Stimulated activated CD8-positive, alpha-beta memory T cell treated with anti-CD3 and anti-CD28 coated beads, Interleukin-4, amount 100 ng/mL, for 1 hour (primary cell): ENCODE measurements at regions not wholly inside any gene's neighbourhood (a gene's known extent, or its start where the extent isn't known, plus 50 kb on each side); places are given as distances from the start of the nearest gene placed in this dataset.
"Not testable (repeated sequence)": the region's sequence is repeated elsewhere in the genome, so short reads cannot be mapped to it uniquely, and the experiment has no call there.

Experiments used
- DNase-seq, 2 donors: peaks; one replicate each; pipeline ENCODE4 v3.0.0-alpha.2; 2020; ENCODE audit warnings: low read depth in 2 of 2, low spot score in 1 of 2

DNA sequence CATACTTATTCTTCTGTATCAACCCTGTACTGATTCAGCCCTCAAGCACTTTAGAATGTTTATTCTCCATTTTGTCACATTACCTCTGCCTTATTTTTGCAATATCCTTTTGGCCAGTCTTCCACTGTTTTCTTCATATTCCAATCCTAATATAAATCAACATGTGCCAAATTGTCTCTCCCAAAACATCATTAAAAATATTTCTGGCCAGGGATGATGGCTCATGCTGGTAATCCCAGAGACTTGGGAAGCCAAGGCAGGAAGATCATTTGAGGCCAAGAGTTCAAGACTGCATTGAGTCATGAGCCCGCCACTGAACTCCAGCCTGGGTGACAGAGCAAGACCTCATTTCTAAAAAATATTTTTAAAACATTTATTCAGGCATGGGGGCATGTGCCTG, 641.4 kb upstream of the CBLB start:
- no peak for DNase-seq

DNA sequence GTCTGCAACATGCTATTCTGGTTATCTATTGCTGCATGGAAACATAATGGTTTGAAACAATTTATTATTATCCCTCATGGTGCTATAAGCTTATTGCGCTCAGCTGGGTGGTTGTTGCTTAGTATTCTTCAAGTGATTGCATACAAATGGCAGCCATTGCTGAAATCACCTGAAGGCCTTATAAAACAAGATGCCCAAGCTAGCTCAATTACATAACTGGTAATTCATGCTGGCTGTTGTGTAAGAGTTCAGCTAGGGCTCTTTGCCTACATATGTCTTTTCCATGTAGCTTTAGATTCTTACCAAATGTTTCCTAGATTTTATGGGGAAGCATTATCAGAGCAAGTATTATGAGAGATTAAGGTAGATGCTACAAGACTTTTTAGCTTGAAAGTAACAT, 644.0 kb upstream of the CBLB start:
- no peak for DNase-seq

DNA sequence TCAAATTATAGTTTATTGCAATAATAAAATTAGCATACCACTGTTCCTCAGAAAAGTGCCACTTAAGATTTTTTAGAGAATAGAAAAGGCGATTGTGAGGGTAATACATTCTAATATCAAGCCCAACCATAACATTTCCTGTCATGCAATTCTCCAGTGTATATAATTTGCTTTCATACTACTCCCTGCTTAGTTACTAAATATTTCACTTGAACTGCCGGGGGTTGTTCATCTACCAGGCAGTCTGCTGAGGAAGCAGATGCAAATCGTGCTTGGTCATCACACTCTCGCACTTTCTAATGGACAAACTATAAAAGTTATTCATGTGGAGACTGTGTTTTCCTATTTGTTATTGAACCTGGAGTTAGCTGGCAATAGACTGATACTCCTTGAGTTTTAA, 645.6 kb upstream of the CBLB start:
- no peak for DNase-seq

DNA sequence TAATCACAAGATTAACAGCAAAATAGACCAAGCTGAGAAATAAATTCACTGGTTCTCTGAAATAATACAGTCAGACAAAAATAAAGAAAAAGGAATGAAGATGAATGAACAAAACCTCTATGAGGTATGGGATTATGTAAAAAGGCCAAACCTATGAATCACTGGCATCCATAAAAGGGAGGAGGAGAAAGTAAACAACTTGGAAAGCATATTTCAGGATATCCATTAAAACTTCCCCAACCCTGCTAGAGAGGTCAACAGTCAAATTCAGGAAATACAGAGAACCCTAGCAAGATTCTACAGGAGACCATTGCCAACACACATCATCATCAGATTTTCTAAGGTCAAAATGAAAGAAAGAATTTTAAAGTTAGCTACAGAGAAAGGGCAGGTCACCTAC, 649.7 kb upstream of the CBLB start:
- DNase-seq: no peak

DNA sequence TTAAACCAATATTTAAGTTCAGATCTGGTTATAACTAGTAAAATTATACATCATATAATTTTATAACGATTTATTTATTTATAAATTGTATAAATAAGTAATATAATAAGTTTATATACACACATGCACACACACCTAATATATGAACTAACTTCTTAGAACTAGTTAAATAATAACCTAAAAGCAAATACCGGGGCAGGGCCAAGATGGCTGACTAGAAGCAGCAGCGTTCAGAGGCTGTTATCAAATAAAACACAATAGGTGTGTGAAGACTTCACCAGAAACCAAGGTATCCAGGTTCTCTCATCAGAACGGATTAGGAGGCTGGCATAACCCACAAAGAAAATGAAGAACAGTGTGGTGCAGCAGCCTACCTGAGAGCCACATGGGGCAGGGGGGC, 653.6 kb upstream of the CBLB start:
- DNase-seq: no peak

DNA sequence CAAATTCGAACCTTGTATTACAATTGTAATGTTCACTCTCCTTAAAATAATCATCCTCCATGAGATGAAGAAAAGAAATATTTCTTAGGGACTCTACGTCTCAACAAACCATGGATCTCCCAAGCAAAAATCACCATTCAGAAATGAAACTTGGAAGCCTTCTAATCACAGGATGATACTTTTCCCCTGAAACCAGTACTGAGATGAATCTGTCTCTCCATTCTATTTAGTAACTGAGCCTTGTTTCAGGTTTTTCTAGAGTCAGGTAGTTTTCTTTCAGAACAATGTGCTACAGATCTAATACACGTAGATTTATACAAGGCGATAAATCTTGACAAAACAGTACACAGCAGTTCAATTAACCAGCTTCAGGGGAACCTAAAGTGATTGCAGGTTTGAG, 660.1 kb upstream of the CBLB start:
- no peak for DNase-seq

DNA sequence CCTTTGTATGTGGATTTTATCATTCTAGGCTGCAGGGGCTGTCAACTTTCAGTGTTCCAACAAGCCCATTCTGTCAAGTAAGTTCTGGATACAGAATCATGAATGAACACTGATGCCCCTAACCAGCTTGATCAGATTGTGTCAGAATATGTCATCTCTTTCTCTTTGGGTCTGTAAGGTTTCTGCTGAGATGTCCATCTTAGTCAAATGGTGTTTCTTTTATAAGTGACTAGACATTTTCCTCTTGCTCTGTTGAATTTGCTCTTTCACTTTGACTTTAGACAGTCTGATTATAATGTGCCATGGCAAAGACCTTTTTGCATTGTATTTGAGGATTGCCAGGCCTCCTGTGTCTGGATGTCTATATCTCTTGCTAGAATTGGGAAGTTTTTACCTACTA, 660.9 kb upstream of the CBLB start:
- no peak for DNase-seq

DNA sequence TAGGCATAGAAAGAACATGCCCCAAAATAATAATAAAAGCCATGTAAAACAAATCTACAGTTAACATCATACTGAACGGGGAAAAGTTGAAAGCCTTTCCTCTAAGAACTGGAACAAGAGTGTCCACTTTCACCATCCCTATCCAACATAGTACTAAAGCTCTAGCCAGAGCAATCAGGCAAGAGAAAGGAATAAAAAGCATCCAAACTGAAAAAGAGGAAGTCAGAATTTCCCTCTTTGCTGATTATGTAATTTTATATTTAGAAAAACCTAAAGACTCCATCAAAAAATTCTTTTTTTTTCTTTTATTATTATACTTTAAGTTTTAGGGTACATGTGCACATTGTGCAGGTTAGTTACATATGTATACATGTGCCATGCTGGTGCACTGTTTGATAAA, 661.6 kb upstream of the CBLB start:
- no peak for DNase-seq

DNA sequence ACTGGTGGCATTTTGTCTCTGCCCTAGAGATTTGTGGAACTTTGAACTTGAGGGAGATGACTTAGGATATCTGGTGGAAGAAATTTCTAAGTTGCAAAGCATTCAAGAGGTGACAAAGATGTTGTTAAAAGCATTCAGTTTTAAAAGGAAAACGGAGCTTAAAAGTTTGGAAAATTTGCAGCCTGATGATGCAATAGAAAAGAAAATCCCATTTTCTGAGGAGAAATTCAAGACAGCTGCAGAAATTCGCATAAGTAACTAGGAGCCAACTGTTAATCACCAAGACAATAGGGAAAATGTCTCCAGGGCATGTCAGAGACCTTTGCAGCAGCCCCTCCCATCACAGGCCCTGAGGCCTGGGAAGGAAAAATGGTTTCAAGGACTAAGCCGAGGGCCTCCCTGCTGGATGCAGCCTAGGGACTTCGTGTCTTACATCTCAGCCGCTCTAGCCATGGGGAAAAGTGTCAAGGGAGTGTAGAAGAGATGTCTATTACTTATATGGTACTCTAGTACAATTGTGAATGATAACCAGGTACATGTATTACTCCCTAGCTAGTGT, 663.0 kb upstream of the CBLB start:
- not testable (repeated sequence) for DNase-seq

DNA sequence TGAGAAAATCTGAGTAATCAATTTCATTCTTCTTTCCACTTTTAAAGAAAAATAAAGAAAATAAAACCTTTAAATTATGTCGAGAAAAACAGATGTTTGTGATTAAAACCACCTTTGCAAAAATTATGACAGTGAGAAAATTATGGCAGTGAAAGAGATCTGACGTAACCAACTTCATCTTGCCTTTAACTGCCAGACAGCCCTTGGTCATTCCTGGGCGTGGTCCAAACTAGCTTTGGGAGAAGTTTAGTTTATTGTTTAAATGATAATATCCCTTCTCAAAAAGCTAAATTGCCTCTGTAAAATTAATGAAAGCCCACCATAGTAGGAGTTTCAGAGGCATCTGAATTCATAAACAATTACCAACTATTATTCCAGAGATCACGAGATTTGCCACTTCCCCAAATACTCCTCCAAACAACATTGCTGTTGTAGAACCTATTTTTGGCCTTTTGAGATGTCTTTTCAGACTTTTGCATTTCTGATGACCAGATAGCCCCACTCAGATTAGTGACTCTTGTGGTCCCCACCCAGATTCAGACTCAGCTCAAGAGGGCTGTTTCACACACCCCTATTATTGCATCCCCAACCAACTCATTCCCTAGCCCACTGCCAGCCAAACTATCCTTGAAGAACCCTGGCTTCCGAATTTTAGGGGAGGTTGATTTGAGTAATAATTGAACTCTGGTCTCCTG, 664.4 kb upstream of the CBLB start:
- DNase-seq: no peak

DNA sequence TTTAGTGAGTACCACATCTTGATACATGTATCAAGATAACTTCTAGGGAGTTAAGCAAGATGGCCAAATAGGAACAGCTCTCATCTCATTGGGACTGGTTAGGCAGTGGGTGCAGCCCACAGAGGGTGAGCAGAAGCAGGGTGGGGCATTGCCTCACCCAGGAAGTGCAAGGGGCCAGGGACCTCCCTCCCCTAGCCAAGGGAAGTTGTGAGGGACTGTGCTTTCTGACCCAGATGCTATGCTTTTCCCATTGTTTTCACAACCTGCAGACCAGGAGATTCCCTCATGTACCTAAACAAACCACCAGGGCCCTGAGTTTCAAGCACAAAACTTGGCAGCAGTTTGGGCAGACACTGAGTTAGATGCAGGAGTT, 665.0 kb upstream of the CBLB start:
- no peak for DNase-seq

DNA sequence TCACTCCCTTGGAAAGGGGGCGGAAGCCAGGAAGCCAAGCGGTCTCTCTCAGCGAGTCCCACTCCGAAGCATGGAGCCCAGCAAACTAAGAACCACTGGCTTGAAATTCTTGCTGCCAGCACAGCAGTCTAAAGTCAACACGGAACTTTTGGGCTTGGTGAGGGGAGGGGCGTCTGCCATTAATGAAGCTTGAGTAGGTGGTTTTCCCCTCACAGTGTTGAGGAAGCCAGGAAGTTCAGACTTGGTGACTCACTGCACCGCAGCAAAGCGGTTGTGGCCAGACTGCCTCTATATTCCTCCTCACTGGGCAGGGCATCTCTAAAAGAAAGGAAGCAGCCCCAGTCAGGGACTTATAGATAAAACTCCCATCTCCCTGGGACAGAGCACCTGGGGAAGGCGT, 665.4 kb upstream of the CBLB start:
- peak; percentile 2 to 6 for DNase-seq

DNA sequence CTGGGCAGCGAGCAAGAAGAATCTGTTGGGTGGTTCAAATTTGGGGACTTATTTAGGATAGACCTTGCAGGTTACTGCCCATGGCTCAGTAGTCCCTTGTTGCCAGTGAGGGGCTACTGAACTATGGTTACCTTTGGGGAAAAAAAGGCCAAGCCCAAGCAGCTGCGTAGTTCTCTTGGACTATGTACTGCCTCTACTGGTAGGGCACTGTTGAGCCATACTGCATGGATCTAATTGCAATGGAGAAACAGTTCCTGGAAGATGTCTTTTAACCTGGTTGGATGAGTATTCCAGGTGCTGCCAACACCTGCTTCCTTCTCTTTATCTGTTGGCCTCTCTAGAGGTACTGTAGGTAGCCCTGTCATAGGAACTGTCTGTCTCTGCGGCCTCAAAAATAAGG, 671.9 kb upstream of the CBLB start:
- DNase-seq: no peak

DNA sequence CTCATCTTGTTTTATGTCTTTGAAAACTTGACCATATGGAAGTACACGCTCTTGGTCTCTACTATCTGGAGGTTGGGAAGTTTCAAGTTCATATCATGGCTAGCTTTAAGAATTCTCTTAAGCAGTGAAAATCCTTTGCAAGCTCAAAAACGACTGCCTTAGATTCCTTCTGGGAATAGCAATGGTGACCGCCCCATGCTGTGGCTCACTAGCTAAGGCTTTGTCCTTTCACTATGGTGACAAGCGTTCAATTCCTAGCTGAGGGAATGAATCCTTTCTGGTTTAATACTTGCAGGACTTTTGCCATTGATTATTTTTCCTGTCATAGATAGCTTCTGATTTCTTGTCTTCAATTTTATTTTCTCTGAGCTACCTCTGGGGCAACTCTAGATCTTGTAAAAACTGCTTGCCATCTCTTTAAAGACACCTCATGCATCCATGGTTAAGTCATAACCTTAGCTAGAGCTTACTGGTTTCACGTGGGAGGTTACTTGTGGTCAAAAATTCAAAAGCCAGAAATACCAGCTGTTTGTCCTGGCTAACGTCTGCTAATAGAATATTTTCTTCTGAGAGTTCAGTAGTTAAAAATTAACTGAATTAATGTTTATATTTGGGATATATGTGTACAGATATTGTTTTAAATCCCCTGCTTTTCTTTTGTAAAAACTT, 673.4 kb upstream of the CBLB start:
- no peak for DNase-seq

DNA sequence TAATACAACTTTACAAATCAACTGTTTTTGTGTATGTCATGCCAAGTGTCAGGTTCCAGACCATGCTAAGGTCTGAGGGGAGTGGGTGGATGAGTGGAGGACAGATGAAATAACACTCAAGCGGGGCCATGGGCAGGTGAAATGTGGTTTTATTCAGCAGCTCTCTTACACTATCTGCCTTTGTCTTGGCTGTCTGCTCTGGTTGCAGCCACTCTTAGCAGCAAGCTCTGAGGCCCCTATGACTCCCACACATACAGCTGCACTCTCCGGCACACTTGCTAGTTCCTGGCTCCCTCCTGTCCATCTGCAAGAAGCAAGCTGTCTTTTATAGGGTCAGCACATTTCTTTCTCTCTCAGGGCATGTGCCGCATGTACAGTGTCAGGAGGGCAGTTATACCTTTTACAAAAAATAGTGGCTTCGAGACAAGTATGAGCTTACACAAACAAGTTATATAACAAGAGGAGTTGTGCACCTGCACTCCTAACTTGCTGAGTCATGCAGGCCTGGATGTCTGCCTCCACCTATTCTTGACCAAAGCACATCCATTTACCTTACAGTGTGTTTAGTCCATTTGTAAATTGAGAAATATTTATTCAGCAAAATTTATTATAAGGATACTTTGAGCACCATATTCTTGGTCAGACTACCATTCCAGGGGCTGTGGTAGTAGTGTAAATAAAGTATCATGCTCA, 683.7 kb upstream of the CBLB start:
- no peak for DNase-seq

DNA sequence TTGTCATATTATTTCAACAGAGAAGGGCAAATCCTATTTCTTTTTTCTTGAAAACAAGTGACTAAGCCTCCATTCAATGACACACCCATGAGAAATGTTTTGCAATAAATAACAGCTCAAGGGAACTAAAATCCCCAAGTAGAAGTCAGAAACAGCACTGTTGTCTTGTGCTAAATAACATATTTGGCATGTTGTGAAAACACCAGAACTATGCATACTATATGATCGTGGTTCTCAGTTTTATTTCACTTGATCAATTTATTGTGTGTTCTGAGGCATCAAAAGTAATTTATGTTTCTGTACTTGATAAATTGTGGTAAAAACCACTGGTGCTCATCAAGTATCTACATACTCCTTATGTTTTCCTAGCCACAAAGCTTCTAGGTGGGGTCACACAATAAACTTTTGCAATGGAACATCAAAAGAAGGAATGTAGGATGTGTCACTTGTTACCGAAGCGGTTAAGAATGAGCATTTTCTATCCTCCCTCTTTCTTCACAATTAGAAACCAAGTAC, 691.7 kb upstream of the CBLB start:
- DNase-seq: no peak

DNA sequence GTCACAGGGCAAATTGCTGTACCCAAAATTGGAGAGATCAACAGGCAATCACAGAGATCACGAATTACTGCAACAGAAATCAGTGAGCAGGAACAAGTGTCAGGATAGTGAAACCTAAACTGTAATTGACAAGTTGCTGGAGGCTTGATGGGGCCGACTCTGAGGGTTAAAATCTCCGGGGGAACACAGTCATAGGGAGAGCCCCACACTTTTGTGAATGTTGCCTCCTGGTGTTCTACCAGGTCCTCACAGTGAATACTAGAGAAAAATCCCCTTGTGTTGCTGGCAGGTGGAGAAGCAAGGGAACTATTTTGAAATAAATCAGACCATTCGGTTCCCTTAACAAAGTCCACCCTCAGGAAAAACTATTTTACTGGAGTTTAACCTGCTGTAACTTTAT, 697.5 kb upstream of the CBLB start:
- no peak for DNase-seq

DNA sequence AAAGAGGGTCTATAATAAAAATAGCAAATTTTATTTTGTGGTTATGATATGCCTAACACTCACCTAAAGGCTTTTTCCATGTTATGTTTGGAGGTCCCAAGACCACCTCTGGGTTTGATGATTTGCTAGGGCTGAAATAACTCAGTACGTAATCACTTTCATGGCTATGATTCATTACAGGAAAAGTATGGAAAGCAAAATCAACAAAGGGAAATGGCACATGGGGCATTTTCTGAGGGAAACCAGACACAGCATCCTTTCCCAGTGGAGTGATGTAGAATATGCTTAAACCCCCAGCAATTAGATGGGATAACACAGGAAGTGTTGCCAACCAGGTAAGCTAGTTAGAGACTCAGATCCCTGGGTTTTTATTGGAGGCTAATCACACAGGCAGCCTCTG, 701.6 kb upstream of the CBLB start:
- no peak for DNase-seq

DNA sequence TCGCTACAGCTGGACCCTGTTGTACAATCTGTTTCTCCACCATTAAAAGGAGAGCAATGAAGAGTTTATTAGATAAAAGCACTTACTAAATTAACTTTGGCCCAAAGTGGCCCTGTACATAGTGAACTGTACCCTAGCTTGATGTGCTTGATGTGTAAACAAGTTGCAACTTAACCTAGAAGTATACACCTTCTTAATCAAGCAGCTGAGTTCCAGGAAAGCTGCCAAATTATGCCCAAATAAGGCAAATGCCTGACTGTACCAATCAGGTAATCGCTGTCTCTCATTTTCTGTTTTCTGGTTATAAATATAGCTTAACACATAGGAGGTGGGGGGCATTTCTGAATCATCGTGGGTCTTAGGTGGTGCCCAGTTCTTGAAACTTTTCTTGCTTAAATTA, 704.8 kb upstream of the CBLB start:
- DNase-seq: no peak

DNA sequence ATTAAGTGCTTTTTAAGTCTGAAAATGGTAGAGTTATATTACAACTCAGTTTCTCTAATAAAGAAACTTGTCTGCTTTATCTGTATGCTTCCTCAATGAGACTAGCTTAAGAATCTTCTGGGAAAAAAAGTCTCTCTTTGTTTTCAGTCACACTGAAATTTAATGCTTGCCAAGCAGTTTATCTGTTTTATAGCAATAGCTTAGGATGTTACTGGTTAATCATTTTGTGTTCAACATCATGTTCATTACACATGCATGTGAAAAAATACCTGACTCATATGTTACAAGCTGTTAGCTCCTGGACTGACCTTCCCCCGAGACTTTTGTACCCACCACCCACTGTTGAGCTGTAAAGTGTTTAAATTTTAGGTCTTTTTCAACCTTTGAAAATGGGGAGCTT, 706.2 kb upstream of the CBLB start:
- DNase-seq: no peak

DNA sequence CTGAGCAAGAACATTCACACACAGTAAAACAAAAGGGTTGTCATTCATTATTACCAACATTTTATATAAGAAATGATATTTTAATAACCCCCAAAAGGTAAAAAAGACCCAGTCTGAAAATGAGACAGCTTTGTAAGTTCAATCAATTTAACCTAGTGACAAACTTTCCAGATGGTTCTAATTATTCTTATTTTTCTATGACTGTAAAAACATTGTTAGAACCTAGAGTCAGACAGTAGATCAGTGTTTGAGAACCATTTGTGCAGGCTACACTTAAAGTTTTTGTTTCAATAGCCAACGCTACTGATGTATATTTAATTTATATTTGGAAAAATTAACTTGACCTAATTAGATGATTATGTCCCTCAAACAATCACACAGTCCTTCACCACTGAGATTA, 708.4 kb upstream of the CBLB start:
- no peak for DNase-seq

DNA sequence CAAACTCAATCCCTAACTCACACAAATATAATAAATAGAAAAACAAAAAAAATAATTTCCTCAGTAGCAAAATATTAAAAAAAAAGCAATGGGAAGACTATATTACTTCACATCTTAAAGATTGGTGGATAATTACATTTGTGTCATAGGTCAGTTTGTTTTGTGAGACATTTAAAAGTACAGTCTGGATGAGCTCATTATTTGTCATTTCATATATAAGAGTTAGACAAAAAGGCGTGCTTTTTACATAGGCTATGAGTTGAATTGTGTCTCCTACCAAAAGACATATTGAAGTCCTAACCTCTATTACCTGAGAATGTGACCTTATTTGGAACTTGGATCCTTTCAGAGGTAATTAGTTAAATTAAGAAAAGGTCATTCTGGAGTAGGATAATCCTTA, 710.1 kb upstream of the CBLB start:
- no peak for DNase-seq
